ENCODE measurements at regions not wholly inside any gene's neighbourhood (a gene's known extent, or its start where the extent isn't known, plus 50 kb on each side); places are given as distances from the start of the nearest gene placed in this dataset.

DNA sequence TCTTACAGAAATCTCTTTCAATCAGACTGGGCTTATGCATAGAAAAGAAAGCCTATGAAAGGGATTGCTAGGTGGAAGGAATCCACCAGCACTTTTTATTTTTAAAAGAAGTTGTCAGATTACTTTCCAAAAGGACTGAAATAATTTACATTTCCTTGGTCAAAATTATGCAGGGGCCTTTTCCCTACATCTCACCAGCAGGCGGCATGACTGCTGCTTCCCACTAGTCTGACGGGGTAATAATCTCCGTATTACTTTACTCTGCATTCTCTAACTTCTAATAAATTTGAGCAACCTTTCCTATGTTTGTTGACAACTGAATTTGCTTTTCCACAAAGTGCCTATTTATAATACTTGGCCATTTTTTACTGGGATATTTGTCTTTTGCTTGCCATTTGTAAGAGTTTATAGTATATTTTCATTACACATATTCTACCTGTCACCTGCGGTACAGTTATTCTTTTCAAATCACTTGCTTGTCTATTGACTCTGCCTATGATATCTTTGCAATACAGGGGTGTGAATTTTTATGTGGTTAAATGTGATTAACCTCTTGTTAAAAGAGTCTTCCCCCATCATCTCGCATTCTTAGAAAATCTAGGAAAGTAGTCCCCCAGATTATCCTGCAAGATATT lies 51.9 kb upstream of the USP47 start:
- DNase-seq (ENCODE audit: low read depth) = no peak

DNA sequence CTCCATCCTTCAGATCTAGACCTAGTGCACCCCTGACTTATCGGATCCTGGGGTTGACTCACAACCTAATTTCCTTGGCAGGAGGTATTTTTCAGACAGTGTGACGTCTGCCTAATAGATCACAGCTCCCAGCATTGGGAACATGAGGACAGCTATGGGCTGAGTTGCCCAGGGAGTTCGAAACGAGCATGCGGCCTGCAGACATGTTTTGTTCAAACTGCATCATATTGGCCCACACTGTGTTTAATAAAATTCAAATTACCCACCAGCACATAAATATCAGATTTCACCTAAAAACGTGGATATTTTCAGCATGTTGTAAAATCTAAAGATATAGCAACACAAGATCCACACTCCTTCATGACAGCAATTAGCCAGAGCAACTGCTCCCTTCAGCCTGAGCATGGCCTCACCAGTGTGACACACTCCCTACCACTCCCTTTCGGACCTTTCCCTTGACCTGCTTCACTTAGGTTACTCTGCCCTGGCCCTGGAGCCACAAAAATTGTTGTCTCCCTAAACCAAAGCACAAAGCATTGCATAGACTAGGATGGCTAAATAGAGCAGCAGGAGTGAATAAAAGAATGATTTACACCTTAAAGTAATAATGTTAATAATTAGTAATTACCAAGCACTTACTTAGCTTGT lies 53.6 kb upstream of the USP47 start:
- DNase-seq (ENCODE audit: low read depth) = no peak

DNA sequence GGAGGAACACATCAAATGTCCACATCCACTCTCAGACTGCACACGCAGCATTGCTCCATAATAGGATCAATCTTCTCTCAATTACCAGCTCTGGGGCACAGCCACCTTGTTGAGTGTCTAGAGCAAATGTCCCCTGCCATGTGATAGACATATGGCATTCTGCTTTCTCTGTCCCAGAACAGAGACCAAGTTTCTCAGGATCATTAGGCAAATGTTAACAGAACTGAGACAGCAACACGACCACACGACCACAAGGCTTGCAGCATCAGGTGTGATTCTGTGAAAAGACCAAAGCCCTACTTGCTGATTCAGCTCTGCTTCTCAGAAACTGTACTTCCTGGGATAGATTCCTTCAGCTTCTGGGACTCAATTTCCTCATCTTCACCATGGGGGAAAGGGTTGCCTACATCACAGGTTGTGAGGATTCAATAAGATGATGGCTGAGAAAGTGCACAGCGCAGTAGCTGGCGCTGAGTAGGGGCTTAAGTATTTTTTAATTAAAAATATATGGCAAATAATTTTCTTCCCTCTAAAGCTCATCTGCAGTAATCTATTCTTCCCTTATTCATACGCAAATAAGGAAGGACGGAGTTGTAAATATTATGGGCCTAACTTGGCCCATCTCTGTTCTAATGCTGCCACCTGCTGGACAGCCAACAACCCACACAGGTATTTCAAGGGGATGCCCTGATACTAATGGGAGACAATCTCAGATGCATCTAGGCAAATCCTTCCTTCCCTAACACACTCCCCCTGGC lies 54.3 kb upstream of the USP47 start:
- peak; percentile 45 for DNase-seq (ENCODE audit: low read depth)

DNA sequence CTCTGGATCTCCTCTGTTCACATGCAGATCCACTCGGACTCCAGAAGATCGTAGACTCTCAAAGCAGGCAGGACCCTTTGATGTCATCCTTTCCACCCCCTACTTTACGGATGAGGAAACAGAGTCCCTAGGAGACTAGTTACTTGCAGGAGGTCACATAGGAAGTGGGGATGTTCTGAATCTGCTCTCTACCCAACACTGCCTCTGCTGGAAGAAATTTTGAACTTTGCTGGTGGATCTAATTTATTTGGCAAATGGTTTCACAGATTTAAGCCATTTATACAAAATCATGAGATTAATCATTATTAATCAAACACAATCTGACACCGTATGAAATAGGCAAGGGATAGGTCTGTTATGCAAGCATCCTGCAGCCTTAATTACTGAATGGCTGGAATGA lies 55.0 kb upstream of the USP47 start:
- DNase-seq (ENCODE audit: low read depth) = no peak

DNA sequence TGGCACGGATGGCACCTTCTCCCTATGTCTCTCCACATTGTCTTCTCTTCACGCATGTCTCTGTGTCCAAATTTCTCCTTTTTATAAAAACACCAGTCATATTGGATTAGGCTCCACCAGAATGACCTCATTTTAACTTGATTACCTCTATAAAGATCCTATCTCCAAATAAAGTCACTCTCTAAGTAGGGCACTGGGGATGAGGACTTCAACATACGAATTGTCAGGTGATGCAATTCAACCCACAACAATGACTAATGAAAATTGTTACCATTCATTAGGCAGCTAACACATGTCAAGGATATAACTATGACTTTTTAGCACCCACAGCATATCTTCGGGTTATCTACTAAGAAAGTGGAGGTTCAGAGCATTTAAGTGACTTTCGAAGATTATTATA lies 55.5 kb upstream of the USP47 start:
- no peak for DNase-seq (ENCODE audit: low read depth)

DNA sequence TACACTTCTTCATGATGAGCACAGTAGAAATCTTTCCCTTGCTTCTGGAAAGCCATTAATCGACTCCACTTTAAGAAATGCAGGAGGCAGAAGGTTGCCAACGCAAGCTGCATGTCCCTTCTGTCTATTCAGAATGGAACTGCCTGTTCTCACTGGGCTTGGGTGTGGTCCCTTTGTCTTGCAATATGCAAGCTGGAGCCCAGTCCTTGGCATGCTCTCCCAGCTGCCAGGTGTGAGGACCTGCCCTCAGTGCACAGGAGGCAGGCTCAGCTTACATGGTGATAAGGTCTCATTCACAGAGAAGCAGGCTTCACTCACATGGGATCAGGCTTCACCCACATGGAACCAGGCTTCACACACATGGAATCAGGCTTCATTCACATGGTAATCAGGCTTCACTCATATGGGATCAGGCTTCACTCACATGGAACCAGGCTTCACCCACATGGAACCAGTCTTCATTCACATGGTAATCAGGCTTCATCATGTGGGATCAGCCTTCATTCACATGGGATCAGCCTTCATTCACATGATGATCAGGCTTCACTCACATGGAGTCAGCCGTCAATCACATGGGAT lies 59.2 kb upstream of the USP47 start:
- DNase-seq (ENCODE audit: low read depth) = no peak

DNA sequence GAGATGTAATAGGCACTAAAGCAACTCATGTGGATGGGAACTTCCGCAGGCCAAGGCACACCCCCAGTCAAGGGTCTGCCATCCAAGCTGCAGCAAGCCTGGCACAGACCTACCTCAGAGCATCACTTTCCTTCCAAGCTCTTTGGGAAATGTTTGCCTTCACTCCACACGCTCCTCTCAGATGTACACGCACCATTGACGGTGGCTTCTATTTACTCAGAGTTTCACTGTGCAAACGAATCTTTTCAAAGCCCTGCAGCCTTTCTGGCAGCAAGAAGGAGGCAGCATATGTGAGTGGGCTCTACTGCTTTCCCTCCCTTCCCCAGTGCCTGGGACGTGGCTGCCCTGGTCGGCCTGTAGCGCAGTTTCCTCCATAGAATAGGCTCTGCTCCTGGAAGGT lies 60.9 kb upstream of the USP47 start:
- no peak for DNase-seq (ENCODE audit: low read depth)

DNA sequence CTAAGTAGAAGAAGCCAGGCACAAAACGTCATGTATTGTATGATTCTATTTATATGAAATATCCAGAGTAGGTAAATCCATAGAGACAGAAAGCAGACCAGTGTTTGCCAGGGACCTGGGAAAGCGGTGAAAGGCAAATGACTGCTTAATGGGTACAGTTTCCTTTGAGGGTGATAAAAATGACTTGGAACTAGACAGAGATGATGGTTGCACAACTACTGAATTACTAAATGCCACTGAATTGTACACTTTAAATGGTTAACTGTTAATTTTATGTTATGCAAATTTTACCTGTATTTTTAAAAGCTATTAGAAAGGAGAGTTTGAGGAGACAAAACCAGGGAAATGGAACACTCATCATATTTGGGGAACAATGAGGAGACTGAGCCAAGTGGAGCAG lies 61.8 kb upstream of the USP47 start:
- no peak for DNase-seq (ENCODE audit: low read depth)

DNA sequence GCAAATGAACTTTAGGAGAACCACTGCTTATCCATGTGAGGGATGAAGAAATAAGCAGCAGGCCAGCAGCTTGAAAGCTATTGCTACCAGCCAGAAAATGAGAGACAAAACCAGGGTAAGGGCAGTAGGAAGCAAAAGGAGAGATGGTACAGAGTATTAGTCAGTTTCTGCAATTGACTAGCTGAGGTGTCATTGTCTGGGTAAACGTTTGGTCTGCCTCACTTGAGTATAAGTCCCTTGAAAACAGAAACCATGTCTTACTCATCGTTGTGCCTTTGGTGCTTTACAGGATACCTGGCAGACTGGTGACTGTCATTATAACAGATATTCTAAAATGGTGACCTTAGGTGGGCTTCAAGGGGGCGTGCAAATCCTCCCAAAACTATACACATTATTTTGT lies 63.9 kb upstream of the USP47 start:
- no peak for DNase-seq (ENCODE audit: low read depth)

DNA sequence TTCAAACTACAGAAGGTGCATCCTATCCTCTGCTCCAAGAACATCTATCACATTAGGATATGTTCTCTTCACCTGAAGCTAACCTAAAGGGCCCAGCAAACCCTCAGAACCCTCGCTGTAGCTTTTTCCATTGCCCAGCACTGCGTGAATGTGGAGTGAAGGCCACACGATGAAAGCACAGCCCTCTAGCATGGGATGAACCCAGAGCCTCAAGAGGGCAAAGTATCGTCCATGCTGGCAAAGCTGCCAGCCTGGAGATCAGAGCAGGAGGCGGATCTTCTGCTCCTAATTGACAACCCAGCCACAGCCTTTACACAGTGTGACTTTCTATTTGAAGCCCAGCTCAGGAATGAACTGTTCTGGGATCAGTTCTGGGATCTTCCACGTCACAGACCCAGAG lies 65.1 kb upstream of the USP47 start:
- DNase-seq (ENCODE audit: low read depth) = no peak

DNA sequence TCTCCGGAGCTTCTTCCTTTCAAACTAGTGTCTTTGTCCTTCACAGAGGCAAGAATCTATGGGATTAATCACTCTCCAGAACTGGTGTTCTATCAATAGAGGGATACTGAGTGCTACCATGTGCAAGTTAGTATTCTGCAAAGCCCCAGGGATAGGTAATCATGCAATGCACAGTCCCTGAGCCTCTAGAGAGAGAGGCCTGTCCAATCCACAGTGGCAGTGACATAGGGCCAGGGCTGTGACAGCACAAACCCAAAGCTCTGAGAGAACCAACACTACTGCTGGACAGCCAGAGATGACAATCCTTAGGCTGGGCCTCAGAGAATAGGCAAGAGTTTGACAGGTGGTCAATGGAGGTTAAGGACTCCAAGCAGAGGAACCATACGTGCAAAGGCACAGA lies 66.8 kb upstream of the USP47 start:
- no peak for DNase-seq (ENCODE audit: low read depth)

DNA sequence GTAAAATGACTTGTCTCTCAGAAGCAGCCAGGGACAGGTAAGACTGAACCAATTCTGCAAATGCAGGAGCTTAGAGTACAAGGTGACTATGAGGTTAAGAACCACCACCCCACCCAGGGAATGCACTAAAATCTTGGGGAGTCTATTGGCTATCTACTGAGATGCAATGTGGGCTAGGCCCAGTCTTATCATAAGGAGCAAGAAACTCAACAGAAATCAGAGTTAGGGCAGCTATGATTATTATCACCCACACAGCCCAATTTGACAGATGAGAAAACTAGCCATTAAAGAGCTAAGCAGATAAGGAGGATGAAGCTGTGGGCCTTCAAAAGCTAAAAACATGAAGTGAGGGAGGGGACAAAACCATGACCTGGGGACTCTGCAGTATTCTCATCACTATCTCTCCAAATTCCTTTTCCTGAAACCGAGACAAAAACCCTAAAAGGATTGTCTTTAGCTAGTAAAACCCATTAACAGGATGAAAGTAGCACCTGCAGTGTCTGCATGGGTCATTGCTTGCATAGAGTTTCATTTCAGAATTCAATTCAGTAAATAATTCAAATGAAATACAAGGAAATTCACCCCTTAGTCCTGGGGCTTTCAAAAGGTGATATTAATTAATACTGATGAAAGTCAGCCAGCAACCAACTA lies 68.8 kb upstream of the USP47 start:
- DNase-seq (ENCODE audit: low read depth) = no peak

DNA sequence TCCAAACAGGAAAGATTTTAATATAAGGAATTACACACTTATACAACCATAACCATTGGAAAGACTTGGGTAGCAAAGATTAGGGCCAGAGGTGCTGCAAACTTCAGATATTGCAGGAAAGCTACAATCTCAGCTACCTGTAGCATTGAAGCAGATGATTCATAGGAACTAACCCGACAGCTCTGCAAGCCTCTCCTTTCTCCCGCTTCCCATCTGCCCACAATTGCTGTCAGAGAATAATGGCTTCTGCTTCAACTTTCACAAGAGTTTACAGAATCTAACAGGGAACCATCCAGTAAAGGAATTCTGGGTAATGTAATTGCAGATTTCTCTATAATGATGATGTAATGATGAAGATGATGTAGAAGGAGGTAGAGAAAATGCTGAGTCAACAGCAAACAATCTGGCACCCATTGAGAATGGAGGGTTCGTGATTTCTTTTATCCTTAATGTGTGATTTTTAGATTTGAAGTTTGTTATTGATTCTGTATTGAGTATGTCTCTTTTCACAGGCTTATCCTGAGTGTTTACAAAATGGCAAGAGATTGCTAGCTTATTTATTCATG lies 70.8 kb upstream of the USP47 start:
- no peak for DNase-seq (ENCODE audit: low read depth)

DNA sequence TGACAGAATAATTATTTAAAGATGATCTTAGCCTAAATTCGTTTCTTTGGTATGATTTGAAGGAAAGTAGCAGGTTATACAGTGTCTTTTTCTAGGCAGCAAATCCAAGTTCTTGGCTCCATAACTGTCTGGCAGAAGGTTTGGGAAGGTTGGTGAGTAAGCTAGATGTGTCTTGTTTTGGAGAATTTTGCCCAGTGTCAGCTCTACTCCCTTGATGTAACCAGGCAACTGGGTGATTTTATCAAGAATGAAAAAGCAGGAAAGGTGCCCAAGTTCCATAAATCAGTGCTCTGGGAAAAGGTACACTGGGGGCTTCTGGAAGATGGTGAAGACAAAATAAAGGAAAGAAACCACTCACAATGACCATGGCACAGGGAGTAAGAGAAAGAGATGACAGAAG lies 71.5 kb upstream of the USP47 start:
- no peak for DNase-seq (ENCODE audit: low read depth)

DNA sequence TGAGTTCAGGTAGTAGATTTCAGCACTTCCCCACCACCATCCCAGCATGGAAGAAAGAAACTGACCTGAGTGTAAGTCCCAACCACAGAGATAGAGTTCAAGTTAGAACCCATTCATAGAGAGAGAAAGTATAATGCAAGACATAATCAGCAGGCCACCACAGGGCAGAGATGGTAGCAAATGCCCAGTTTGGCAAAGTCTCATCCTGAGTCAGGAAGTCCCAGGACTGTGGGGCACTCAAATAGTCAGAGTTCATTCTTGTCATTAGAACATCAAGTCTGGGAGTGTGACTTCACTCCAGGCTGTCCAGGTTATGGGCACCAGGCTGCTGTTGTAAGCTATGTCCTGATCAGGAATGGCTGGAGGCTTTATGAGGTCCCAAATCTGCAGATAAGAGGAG lies 72.0 kb upstream of the USP47 start:
- DNase-seq (ENCODE audit: low read depth) = no peak

DNA sequence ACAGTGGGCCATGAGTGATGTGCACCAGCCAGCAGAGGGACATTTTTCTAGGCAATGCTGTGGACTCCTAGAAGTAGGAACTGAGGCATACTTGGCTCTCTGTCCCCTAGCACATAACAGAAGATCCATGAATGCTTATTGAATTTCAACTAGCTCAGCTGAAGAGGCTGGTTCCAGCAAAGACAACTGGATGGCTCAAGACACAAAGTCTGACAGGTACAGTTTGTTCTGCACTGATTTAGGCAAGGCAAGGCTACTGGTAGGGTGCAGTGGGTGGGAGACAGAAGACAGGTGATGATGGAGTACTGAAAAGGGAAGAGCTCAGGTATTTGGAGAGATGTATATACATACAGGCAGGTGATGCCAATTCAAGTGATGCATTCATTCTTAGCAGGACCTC lies 72.4 kb upstream of the USP47 start:
- no peak for DNase-seq (ENCODE audit: low read depth)

DNA sequence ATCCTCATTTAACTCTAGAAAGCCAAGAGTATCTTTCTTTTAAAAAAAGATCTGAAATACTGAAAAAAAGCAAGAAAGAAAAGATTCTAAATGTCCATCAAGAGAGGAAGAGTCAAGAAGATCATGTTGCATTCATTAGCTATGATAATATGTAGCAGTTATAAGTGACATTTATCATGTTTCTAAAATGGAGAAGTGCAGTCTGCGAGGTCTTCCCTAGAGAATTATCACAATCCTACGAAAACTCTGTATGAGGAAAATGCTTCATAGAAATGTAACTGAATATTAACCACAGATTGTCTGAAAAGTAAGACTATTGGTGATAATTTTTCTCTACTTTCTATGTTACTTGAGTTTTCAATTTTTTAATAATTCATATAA lies 77.4 kb upstream of the USP47 start:
- DNase-seq (ENCODE audit: low read depth) = no peak

DNA sequence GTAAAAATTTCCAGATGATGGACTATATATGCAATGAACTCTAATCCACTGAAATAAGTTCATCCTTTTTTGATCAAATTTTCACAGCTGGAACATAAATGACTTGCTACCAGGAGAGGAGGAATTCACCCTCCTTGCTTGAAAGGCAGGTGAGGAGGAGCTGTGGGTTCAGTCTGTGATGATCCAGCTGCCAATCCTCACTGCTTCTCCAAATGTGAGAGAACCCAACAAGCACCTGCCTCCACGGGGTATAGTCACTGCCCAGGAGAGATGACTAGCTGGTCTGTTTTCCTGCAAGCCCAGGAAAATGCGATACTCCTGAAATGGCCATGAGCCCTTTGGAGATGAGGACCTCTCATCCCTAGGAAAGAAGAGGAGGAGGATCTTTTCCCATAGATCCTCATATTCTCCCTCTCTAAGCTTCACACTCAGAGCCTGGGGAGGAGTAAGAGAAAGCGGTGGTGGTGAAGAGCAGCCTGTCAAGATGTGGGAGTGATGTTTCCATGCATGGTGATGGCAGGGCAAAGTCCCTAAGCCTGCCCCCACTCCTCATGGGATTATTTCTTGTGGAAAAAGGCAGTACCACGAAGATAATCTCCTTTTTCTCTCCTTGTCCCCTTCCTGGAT lies 77.9 kb upstream of the USP47 start:
- DNase-seq (ENCODE audit: low read depth) = no peak

DNA sequence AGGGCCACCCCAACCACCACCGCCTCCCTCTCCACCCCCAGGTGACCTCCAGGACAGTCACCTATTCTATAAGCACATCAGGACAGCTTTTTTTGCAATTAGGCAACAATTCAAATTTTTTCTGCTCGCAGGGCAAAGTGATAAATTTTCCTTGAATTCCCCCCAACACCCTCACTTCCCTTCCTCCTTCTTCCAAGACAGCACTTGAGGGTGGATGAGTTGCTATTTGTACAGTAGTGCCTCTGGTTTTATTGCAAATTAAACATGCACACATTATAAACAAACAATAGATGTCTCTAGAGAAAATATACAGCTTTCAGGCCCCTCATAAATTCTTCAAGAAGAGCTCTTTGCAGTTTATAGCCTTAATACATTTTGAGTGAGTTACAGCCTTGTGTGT lies 80.9 kb upstream of the USP47 start:
- no peak for DNase-seq (ENCODE audit: low read depth)

DNA sequence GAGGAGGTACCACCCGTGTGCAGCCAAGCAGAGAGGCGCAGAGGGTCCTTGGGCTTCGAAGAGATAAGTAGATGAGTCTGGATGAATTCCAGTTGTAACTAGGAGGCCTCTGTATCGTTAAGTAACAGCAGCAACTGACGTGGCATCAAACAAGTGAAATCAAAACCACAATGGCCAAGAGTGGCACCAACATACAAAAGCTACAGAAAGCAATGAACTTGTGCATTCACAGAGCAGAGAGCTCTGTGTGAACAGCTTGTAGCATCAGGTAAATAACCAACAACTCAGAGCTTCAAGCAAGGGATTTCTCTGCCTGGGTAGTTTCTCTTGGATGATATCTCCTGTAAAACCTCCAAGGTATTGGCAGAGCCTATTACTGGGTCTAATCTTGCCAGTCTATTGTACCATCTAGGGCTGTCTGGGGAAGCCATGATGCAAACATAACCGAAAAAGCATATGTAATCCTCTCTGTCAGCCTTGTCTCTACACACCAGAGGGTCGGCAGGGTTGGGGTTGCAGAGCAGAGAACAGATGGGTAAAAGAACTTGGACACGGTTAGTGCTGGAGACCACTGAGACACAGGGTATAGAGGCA lies 83.1 kb upstream of the USP47 start:
- DNase-seq (ENCODE audit: low read depth) = no peak

DNA sequence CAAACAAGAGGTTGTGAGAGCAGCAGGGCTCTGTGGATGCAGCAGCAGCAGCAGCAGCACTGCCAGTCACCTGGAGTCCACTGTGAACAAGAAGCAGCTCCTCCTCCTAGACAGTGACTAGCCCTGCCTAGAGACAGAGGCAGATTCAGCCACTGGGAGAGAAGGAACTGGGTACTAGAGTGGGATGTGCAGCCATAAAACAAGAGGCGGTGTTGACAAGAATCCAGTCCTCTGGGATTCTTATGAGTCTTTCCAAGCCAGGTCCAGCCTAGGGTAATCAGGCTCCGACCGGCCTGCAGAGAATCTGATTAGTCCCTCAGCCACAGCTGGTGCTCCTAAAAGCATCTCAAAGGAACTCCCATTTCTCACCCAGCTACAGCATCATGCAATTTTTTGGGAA lies 83.9 kb upstream of the USP47 start:
- no peak for DNase-seq (ENCODE audit: low read depth)

DNA sequence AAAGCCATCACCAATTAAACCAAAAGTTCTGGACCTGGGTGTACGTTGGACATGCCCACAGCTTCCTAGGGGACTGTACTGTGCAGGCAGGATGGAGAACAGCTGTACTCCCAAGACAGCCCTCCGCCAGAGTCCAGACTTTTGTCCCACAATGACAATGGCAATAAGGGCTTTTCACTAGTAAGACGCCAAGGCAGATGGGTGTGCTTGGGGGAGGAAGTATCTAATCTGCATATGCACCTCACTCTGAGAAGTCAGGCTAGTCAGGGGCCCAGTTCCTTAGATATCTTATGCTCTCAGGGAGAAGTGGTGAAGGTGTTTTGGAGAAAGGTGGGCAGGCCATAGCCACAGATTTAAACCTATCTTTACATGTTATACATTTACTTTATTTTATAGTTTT lies 85.1 kb upstream of the USP47 start:
- no peak for DNase-seq (ENCODE audit: low read depth)

All from activated T-helper 1 cell treated with Interleukin-2 at 50 U/mL for 16 hours (primary cell).